ENCODE measurements at regions not wholly inside any gene's neighbourhood (a gene's known extent, or its start where the extent isn't known, plus 50 kb on each side); places are given as distances from the start of the nearest gene placed in this dataset.
"Not testable (repeated sequence)": the region's sequence is repeated elsewhere in the genome, so short reads cannot be mapped to it uniquely, and the experiment has no call there.

DNA sequence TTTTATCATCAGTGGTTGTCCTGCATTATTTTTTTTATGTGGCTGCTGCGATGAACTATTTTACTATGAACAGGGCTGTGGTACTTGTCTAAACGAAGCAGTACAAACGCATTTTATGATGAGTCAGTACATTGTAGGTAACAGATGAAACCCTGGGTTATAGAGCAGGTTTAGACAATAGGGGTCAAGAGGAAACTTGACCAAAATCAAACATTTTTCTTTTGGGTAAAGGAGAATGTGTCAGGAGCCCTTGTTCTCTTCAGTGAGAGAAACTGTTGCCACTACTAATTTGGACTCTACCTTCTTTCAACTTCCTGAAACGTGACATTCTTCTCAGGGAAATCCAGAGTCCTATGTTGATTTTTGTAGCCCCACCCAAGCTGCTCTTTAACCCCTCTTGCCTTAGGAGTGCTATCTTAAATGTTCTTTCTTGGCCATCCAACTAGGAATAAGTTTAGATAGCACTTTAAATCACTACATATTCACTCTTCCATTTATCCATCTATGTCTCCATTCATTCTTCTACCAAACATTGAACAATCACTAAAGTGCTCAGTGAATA lies 415.8 kb upstream of the NR3C2 start:
- no peak for DNase-seq

DNA sequence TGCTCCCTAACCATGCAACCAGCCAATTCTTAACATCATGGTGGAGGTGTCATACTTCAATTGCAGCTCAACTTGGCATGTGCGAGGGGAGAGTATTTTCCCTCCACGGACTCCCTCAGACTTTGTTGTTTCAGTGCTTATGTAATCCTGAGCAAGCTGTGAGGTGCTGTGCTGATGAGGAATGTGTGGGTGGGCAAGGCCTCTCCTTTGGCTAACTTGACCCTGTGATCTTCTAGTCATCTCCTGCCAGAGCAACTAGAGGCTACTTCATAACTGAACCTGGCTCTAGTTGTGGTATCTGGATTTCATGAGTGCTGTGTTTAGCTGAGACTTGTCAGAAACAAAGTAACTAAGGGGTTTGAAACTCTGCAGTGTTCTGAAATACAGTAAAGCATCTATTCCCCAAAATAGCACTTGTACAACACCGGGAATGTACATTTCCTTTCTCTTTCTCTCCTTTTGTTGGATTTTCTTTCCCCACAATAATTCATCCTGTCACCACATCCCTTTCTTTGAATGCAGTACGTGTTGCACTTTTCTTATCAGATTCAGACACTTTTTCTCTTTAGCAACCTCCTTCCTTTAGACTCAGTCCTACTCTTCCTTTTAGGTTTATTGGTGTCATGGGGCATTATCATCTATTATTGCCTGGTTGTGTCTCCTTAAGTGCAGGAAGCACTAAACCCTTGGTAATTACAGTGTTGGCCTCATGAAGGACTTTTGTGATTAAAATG lies 415.2 kb upstream of the NR3C2 start:
- DNase-seq, result no peak

DNA sequence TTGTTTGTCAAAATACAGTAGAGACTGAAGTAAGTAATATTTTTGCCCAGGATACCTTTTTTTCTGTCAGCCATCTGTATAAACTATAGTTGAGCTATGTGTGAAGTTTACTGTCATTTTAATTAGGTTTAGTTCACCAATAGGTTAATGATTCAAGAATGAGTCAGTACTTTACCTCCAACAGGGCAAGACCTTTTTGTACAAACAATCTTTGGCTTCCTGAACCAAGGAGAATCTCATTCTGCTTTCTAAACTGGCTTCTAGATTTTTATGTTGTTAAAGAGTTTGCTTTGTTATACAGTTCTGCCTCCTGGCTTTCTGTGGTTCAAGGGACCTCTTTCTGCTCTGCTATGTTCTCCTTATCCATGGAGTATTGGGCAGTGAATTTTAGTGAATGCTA lies 412.0 kb upstream of the NR3C2 start:
- no peak for DNase-seq

DNA sequence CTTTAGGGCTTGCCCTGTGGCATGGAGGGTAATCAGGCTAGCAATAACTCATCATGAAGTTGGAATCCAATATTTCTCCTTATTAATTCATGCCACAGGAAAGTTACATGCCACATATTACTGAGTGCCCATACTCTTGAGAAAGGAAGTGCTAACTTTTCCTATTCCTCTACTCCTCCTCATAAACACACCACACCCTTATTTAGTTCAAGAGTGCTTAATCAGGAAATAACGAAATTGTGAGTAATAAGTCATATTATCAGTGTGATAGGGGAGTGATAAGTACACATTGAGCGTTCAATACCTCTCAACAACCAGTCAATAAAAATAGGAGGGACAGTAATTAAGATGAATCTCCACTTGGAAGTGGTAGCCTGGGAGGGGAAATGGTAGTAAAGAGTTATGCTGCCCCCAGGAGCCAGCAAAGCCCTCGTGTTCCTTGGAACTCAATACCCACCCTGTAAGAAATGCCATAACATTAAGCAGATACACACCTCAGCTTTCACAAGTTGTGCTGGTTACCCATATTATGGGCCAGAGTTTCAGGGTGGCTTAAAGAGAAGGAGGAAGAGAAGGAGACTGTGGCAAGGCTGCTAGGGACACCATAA lies 410.0 kb upstream of the NR3C2 start:
- no peak for DNase-seq

DNA sequence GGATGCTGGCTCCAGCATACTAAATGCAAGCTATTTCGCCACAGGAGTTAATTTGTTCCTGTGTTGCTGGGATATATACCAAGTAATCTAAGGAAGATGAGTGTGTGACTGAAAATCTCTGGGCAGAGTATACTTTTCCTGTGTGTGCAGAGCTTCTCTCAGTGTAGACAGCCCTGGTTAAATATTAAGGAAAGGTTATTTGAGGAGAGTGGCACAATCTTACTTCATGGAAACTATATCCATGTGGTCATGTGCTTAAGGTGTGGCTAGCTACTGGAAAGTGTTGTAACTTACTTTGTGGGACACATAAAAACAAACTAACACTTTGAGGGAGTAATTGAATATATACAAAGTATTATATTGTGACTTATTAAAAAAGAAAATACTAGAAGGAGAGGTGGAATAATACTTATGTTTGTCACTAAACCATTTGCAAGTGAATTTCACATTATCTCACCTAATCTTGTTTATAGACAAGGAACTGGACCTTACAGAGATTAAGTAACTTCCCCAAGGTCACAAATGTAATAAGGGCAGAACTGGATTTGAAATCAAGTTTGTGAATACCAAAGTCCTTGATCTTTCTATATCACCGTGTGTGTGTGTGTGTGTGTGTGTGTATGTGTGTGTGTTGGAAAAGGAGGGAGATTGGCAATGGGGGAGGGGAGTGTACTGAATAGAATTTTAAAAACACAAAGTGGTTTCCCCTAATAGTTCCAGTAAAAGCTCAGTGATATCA lies 408.2 kb upstream of the NR3C2 start:
- no peak for DNase-seq

DNA sequence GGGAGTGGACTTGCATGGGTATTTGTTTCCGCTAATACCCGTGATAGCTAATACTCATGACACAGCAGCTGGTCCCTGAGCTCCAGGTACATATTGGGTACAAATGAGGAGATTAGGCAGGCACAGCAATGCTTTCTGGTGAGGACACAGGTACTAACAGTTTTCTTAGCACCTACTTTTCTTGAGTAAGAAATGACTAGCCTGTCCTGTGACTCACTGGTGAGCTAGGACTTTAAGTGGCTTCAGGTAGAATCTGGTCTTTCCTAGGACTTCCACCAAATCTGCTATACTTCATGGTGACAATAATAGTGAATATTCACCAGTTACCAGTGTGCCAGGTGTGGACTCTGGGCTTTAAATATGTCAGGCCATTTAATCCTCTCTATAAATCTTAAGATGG lies 407.4 kb upstream of the NR3C2 start:
- no peak for DNase-seq

DNA sequence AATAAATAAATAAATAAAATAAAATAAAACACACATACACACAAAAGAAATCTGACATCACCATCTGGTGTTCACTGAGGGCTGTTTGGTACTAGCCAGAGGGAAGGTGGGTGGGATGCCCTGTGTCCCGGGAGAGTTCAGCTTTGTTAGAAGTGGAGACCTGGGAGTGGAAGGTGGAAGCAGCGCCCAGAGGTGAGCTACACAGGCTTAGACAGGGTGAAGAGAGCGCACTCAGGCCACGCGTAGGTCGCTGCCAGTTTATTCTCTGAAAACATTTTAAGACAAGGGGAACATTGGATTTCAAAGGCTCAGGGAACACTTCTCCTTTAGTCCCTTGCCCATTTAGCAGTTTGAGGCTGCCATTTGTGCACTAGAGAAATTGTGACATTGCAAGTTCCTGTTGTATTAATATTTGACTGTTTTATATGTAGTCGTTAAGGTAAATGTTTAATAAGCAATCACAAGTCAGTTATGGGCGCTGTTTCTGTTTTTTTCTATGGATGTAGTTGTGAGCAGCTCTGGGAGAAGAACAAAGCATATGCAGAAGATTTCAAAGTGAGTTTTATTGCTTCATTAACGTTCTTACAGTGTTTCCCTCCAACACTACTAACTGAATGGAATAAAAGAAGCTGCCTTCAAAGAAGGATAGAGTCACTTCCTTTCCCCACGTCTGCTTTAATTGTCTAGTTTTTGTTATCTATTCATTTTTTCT lies 405.5 kb upstream of the NR3C2 start:
- DNase-seq, result no peak

DNA sequence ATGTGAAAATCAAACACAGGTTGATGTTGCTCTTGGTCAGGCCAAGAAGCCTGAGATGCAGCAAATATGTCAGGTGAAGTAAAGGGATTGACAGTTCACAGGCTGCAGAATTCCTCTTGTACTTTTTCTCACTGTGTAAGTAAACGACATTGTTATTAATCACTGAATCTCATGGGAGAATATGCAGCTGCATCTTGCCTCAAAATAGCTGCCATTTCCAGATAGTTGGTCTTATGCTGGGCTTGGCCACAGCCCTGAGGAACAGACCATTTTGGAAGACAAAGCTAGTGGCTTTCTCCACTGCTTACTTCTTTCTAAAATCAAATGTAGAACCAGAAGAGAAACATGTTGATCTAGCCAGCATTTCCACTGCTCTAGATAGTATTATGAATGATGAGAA lies 403.4 kb upstream of the NR3C2 start:
- DNase-seq, result no peak

DNA sequence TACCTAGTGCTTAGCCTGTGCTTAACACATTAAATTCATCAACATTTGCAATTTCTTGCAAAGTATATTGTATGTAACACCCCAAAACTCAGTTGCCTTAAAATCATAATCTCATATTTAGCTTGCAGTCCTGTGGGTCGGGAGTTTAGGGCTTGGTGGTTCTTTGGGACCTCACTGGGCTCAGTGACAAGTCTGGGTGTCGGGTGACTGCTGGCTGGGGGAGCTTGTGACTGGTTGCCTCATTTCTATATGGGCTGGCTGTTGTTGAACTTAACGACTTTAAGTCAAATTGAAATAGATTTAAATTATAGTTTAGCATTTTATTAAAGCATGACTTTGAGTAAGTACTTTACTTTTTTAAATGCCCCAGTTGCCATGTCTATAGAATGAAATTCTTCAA lies 401.4 kb upstream of the NR3C2 start:
- no peak for DNase-seq

DNA sequence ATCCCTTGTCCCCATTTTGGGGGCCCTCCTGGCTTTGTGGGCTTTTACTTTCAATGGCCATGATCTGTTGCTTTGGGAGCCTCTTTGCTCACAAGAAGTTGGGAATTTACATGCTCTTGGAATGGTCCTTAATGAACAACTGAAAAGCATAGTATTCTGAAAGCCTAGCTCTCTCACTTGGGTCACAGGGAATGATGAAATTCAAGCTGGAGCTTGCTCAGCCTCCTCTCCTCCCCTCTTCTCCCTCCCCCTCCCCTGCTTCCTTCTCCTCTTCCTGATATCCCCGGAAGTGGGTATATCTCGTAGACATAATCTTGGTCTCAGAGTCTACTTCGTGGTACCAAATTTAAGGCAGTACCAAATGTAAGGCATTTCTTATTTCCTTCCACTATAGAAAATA lies 400.6 kb upstream of the NR3C2 start:
- no peak for DNase-seq

DNA sequence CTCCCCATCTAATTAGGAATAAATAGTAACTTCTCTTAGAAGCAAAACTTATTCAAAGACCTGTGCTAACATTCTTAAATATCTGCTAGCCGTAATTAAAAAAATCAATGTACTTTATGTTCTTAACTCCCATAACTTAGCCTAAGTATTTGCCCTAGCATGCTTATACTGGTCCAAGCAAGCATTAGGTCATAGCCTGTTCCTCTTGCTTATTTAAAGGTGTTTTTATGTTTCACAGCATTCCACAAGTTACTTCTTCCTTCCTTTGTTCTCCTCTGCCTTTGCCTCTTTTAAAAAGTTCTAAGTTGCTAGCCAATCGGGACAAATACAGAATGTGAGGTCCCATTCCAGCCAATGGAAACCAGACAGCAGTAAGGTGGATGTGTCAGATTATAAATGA lies 395.4 kb upstream of the NR3C2 start:
- not testable (repeated sequence) for DNase-seq

DNA sequence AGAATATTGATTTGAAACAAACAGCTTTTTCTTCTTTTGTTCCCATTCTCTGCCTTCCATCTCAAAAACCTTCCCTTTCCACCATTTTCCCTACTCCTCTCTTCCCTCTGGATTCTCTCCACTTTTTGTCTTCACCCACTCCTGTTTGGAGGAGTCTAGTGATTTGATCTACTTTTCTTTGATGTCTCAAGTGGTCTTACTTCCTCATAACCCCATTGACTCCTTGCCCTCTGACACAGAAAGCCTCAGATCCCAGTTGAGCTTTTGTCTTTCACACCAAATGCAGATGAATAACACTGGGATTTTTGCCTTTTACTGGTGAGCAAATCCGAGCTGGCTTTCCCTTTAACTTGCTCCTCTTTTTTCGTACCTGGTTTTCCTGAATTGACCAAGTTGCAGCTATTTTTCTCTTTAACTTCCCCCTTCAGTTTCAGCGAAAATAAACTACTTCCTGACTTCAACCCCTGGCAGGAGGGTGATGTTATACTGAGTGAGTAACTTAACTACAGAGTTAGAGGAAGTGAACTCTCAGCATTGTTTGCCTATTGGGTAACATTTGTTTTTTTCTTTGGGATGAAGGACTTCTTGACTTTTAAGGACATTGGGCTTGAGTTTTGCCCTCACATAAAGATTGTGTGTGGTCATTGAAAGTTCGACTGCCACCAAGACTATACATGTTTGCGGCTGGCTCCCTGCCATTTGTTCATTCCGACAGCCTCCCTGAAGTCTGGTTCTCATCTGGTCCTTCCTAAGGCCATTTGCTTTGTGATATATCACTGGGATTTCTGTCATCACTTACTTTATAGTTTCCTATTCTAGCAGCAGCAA lies 392.8 kb upstream of the NR3C2 start:
- peak; percentile 31 for DNase-seq

DNA sequence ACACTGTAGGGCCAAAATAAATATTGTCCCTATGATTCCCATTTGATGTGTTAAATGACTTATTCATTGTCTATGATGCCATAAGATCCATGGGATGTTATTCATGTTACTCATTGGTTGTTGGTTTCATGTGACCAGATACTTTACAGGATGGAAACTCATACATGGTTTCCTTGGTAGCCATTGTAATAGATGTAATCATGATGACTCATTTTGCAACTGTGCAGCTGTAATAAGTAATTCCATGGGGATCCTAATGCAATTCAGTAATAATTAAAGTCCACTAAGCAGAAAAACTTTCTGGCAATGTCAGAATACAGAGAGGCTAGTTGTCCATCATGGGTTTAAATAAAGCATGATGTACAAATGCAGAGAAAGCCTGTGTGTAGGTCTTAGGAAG lies 389.7 kb upstream of the NR3C2 start:
- no peak for DNase-seq

DNA sequence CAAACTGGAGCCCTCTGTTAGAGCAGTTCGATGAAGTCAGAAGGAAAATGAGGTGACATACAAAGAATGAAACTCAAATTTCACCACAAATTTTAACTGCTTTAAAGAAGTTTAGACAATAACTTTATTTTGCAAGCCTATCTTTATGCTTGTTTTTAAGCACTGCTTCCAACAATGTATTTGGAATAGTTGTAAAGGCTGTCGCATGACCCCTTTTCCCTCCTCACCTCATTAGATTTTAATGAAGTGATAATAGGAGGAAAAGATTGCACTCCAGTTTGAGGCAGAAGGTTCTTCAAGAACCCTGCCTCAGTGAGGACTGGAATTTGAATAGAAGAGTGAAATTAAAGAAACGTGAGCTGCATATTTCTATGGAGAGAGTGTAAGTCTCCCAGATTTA lies 386.1 kb upstream of the NR3C2 start:
- DNase-seq, result no peak

DNA sequence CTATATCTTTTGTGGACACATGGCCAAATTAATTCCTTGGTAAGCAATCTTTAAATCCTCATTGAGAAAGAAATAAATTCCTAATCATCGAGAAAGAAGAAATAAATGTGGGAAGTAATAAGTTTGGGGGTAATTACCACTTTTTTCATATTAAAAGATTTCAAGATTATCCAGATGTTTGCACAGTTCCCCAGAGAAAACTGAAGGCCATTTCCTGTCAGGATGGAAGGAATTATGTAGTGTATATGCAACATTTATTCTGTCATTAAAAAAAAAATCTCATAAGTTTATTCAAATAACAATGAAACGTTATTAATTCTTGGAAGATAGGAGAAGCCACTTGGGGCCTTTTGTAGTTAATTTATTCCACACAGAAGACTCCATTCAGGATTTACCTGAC lies 385.6 kb upstream of the NR3C2 start:
- no peak for DNase-seq

DNA sequence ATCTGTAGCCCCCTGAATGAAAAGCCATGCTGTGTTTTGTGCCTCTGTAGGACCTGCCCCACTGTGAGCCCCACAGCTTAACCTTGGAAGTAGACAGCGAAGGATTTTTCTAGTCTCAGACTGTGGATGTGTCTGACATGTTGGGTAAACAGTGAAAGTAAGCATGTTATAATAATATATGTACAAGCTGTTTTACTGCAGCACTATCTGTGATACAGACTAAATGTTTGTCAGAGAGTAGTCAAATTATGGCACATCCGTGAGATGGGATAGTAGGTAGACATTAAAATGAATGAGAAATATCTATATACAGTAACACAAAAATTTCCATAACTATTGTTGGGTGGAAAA lies 381.2 kb upstream of the NR3C2 start:
- DNase-seq, result no peak

DNA sequence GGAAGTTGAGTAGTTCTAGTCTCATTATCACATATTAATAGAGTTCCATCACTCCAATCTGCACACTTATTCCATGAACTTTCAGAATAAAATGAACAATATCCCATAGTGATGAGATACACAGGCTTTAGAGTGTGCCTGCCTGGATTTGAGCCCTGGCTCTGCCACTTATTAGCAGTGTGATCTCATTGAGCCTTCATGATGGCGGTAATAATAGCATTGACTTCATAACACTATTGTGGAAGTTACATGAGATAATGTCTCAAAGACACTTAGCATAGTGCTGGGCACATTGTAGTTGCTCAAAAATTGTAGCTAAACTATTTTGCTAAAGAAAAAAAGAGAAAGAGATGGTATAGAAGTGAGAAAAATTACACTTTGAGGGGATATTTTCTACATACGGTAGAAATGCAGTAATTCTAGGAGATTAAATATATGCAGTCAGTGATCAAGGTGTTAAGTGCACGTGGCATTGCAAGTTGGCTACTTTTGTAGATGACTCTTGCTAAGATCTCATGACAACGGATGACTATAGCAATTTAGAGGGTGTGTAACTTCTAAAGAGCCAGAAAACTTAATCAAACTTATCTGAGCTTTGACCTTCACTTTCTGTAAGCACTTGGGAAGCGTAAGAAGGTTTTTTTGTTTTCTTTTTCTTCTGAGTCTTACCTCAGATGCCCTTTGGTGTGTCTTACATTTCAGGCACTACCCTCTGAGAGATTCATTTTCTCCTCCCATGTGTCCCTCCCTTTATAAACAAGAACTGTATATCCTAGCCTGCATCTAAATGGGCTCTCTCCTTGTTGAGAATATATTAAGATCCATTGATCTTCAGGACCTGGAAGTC lies 380.6 kb upstream of the NR3C2 start:
- no peak for DNase-seq

DNA sequence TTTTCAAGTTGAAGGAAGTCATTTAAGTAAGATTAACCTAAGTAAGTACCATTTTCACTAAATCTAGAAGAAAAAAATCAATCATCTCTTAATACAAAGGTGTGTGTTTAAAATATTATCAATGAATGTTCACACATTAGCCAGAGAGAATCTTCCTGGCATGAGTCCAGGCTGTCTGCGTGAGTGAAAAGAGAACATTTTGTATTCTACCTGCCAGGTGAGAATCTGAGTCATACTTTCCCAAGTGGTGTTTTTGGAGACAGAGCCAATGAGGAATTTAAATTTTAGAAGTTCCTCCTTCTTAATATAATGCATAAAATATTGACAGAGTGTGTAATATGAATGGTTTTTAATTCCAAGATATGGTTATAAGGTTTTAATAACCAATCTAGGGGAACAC lies 371.8 kb upstream of the NR3C2 start:
- DNase-seq, result no peak

DNA sequence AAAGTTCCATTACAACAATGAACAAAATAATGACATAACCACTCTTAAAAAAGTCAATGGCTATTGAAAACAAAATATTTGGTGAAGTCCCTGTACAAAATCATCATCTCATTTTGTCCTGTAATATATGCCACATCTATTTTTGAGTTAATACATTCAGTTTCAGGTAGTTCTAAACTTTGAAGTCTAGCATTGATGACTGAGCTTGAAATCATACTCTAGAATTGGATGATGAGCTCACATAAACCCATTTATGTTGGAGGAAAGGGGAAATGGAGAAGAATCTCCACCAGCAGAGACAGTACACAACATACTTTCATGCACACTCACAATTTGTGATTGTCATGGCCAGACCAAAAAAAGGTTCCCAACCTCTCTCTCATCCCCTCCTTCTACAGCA lies 371.1 kb upstream of the NR3C2 start:
- no peak for DNase-seq

DNA sequence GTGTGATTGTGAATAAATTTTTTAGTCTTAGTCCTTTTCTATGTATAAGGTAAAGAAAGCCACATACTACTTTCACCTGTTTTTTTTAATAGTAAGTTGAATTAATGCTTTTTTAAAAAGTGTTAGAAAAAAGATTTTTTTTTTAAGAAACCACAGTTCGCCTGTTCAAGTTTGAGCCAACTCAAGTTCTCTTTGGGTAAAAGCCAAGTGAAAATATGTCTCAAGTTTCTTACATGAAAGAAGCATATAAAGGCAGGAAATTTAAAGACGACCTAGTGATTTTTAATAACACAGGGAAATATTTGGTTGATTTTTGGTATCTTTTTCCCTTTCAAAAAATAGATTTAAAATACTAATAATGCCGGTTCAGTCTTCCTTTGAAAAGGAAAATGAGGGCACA lies 369.9 kb upstream of the NR3C2 start:
- no peak for DNase-seq

DNA sequence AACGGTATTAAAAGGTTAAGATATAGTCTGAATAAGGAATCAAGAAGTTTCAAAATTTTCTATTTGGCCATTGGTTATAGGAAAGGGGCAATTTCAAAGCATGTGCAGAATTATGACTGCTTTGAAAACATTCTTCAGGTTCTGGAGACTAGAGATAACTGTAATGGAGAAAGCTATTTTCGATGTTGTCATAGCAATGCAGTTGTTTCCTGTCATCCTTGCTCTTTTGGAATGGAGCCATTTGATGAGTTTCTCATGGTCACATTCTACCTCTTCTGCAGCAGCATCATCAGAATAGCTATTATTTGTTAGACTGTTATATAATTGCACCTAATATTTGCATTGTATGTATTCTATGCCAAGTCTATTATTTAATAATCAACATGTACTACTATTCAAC lies 368.2 kb upstream of the NR3C2 start:
- no peak for DNase-seq
